Liver (tissue), 3 donors: ENCODE measurements at regions not wholly inside any gene's neighbourhood (a gene's known extent, or its start where the extent isn't known, plus 50 kb on each side); places are given as distances from the start of the nearest gene placed in this dataset.

Source experiments
- GABPA ChIP-seq, 2 donors: IDR thresholded peaks in 1 of 2; conservative IDR thresholded peaks in 1 of 2; 2 replicates each; pipeline ENCODE4 v1.6.1; 2016; ENCODE audit warnings: antibody characterized with exemption in 2 of 2, mild to moderate bottlenecking in 1 of 2, moderate library complexity in 1 of 2
- RAD21 ChIP-seq, 2 donors: IDR thresholded peaks; 2 replicates each; pipeline ENCODE4 v1.6.1; 2016; ENCODE audit warnings: antibody characterized with exemption in 2 of 2, mild to moderate bottlenecking in 2 of 2
- TF ChIP-seq, protein P1 (sequence below): fragments of 150-350 bp; IDR thresholded peaks from 2 replicates; pipeline ENCODE4 v1.5.1; 2017; ENCODE audit warnings: improper control_type of control experiment, low read depth, low read length; ENCODE audit not compliant: missing input control
- TF ChIP-seq, protein P2 (sequence below): IDR thresholded peaks from 2 replicates; pipeline ENCODE4 v1.6.1; 2016; ENCODE audit warnings: antibody characterized with exemption
- donor health status: healthy.
- donor health status: healthy.

DNA sequence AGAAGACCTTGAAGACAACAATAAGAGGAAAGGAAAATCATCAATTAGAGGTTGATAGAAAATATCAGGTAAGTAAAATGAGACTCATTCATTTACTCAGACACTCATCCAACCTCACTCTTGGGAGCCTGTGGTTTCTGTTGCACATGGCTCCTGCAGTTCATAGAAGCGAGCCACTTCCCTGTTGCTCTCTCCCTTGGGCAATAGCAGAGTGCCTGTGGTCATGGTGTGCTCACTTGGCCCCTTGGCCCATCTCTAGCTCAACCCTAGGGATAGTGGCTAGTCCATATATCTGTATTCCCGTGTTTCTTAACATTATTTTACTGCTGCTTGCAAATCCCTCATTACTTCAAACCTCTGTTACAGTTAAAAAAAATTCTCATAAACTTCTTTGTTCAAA is 368.6 kb downstream of the PTPRC start:
- TF ChIP-seq, protein P1, sequence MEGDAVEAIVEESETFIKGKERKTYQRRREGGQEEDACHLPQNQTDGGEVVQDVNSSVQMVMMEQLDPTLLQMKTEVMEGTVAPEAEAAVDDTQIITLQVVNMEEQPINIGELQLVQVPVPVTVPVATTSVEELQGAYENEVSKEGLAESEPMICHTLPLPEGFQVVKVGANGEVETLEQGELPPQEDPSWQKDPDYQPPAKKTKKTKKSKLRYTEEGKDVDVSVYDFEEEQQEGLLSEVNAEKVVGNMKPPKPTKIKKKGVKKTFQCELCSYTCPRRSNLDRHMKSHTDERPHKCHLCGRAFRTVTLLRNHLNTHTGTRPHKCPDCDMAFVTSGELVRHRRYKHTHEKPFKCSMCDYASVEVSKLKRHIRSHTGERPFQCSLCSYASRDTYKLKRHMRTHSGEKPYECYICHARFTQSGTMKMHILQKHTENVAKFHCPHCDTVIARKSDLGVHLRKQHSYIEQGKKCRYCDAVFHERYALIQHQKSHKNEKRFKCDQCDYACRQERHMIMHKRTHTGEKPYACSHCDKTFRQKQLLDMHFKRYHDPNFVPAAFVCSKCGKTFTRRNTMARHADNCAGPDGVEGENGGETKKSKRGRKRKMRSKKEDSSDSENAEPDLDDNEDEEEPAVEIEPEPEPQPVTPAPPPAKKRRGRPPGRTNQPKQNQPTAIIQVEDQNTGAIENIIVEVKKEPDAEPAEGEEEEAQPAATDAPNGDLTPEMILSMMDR, result no peak
- TF ChIP-seq GABPA (IDR thresholded peaks at IDR 0.05 in 1 of 2, conservative IDR thresholded peaks at IDR 0.05 in 1 of 2) (no peak), RAD21 (IDR thresholded peaks at IDR 0.05) (no peak)
- TF ChIP-seq, protein P2, sequence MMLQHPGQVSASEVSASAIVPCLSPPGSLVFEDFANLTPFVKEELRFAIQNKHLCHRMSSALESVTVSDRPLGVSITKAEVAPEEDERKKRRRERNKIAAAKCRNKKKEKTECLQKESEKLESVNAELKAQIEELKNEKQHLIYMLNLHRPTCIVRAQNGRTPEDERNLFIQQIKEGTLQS, result no peak
